GM21447 (cell line): ENCODE measurements at regions not wholly inside any gene's neighbourhood (a gene's known extent, or its start where the extent isn't known, plus 50 kb on each side); places are given as distances from the start of the nearest gene placed in this dataset.

Source experiments
- ATAC-seq: cut with Tn5 transposase; IDR thresholded peaks from one replicate; pipeline ENCODE4 v1.9.1; 2021; ENCODE audit not compliant: unreplicated experiment

- ATAC-seq: no peak
Measured at GRCh38 chr3:176737480-176738110, 459.7 kb downstream of the TBL1XR1 start.

DNA sequence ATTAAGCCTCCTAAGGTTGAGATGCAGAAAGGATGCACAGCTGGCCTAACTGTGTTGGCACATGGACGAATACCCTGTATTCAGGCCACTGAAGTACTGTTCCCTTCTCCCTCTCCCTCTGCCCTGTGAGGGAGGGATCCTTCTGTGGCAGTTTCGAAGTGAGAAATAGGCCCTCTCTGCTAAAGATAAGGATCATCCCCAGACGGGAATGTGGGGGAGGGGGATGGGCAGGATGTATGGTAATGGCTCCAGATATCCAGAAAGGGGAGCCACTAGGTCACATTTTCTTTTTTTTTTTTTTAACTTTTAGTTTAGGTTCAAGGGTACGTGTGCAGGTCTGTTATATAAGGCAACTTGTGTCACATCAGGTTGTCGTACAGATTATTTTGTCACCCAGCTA, 463.1 kb downstream of the TBL1XR1 start:
- no peak for ATAC-seq

DNA sequence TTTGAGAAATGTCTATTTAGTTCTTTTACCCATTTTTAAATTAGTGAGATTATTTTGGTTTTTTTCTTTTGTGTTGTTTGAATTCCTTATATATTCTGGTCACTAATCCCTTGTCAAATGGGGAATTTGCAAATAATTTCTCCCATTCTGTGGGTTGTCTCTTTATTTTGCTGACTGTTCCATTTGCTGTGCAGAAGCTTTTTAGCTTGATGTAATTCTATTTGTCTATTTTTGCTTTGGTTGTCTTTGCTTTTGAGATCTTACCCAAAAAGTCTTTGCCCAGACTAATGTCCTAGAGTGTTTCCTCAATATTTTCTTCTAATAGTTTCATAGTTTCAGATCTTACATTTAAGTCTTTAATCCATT, 472.9 kb downstream of the TBL1XR1 start:
- no peak for ATAC-seq

DNA sequence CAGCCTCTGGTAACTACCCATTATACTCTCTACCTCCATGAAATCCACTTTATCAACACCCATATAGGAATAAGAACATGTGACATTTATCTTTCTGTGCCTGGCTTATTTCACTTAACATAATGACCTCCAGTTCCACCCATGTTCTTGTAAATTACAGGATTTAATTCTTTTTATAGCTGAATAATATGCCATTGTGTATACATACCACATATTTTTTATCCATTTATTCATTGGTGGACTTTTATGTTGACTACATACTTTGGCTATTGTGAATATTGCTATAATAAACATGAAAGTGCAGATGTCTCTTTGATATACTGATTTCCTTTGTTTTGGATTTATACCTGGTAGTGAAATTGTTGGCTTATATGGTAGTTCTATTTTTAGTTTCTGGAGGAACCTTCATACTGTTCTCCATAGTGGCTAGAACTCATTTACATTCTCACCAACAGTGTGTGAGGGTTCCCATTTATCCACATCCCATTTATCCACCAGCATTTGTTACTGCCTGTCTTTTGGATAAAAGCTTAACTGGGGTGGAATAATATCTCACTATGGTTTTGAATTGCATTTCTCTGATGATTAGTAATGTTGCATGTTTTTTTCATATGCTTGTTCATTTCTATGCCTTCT, 473.4 kb downstream of the TBL1XR1 start:
- no peak for ATAC-seq

DNA sequence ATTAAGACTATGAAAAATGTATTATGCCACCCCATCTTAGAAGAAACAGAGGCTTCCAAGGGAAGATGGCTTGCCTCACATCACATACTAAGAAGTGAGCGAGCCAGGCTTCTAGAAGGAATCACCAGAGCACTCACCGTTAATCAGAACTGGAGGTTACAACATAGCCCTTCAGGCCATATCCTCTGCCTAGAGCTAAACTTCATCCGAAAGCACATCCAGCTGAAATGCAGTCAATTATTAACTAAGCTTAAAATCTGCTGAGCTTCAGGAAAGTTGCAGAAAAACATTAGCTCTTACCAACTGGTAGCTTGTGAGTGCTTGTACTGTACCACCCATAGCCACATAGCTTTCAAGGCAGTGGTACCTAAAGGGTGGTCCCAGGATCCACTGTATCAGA, 483.2 kb downstream of the TBL1XR1 start:
- ATAC-seq: no peak

GRCh38 chr3:176712191-176712590, 485.1 kb downstream of the TBL1XR1 start:
- no peak for ATAC-seq

GRCh38 chr3:176699288-176699687, 498.0 kb downstream of the TBL1XR1 start:
- ATAC-seq: no peak

GRCh38 chr3:176697284-176697889, 499.9 kb downstream of the TBL1XR1 start:
- no peak for ATAC-seq

GRCh38 chr3:176696816-176697215, 500.5 kb downstream of the TBL1XR1 start:
- ATAC-seq: no peak

DNA sequence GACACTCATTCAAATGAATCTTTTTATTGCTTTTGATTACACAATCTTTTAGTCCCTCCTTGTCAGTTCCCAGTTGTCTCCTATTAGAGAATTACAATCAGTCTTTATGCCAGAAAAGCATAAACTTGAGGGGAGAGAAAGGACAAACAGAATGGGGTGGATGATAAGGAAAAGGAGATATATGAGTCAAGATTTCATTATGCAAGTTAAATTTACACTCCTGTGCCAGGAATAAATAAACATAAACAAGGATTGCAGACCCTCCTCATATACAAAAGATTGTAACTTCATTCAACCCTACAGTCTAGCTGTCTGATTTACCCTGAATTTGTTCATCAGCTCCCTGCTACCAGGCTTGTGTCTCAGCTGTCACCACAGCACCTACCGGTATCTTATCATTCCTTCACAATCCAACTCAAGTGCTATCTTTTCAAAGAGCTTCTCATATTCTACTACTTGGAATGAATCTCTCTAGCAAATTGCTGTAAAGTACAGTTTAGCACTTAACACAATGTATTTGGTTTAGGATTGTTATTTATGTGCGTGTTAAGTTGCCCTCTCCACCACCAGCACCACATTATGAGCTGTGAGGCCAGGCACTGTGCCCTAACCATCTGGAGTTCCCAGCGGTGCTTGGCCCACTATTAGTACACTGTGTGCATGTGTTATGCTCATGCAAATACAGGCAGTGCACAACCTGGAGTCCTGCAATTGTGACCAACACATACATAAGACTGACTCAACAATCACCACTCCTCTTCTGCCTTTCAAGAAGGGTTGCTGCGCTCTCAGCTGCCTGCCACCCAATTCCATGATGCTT, 504.1 kb downstream of the TBL1XR1 start:
- no peak for ATAC-seq

GRCh38 chr3:176692199-176692965, 504.9 kb downstream of the TBL1XR1 start:
- no peak for ATAC-seq

DNA sequence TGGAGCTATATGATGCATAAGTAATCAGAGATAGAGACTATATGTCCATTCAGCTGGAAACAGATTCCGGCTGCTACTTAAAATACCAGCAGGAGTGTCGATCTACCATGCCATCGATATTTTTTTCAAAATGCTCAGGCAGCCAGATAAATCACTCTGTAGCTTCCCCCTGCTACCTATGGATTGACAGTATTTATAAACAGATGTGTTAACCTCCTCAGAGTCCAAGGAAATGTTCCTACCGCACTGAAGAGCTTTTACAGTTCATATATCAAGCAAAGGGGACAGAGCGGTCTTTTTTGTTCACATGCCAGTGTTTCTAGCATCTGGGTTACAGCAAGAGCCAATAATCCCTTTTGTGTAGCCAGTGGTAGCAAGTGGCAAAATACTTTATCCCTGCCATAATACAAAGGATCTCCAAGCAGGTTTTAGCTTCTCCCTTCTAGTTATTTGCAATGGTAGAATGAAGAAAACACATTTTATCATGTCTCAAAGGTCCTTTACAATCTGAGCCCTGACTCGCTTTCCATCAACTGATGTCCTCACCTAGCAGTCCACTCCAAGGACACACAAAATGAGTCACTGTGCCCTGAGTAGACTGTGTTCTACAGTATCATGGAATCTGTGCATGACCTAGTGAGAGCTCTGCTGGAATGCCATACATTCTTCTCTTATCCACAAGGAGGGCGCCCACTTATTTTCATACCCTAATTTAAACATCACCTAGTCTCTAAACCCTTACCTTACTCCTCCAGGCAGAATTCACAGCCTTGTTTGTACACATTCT, 507.0 kb downstream of the TBL1XR1 start:
- ATAC-seq: no peak

GRCh38 chr3:176687754-176688153, 509.5 kb downstream of the TBL1XR1 start:
- ATAC-seq: no peak

DNA sequence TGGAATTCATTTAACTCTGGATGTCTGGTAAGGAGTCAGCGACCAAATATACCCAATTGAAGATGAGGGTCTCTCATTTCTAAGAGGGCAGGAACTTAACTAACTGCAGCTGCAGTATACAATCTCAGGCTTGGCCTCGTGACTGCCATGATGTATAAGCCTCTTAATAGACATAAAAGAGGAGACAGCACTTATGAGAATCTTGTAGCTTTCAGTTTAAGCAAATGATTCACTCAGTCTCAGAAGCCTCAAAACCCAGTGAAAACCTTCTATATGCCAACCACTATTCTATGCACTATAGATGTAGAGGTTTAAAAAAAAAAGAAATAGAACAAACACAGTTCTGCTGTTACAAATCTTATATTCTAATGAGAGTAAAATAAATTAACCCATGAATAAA, 513.9 kb downstream of the TBL1XR1 start:
- no peak for ATAC-seq

- ATAC-seq: no peak
Measured at GRCh38 chr3:176663837-176664831, 533.1 kb downstream of the TBL1XR1 start.

DNA sequence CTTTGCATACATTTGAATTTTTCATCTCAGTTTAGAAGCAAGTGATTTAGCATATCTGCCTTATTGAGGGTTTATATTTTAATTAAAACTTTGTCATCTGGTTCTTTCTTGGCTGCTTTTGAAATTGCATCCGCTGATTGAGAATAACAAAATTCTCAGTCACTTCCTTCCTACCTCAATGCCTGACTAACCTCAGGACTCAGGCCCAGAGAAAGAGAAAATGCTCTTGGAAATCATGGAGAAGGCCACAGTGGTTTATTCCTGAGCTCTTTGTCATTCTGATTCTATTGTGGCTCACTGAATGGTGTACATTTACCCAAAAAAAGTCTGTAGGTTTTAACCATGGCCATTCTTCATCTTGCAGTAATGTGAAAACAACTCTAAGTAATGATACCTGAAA, 533.9 kb downstream of the TBL1XR1 start:
- ATAC-seq: no peak

- ATAC-seq: no peak
Measured at GRCh38 chr3:176661432-176661964, 535.8 kb downstream of the TBL1XR1 start.

- ATAC-seq: no peak
Measured at GRCh38 chr3:176655404-176656094, 541.7 kb downstream of the TBL1XR1 start.
